IPS-NIHi7 (cell line): ENCODE measurements at regions not wholly inside any gene's neighbourhood (a gene's known extent, or its start where the extent isn't known, plus 50 kb on each side); places are given as distances from the start of the nearest gene placed in this dataset.

ENCODE experiments used
- DNase-seq: peaks from one replicate; pipeline ENCODE4 v3.0.0; 2012; ENCODE audit warnings: mixed read lengths; ENCODE audit errors: extremely low spot score

GRCh38 chr6:169339731-169340309, 86.2 kb upstream of the THBS2 start:
- DNase-seq, result no peak

DNA sequence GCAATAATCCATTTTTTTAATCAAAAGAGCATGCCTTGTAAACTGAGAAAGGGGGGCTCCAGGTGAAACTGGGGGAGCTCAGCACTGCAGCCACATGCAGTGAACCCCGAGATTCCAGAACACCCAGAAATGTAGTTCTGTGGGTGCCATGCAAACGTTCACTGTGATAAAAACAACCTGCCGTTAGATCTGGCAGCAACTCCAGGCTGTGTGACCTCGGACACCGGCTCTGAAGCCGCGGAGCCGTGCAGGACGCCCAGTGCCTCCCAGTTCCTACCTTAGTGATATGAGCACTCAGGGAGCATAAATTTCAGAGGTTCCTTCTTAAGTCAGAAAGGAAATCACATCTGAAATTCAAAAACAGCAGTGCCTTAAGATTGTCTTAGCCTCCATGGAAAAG, 85.4 kb upstream of the THBS2 start:
- no peak for DNase-seq

DNA sequence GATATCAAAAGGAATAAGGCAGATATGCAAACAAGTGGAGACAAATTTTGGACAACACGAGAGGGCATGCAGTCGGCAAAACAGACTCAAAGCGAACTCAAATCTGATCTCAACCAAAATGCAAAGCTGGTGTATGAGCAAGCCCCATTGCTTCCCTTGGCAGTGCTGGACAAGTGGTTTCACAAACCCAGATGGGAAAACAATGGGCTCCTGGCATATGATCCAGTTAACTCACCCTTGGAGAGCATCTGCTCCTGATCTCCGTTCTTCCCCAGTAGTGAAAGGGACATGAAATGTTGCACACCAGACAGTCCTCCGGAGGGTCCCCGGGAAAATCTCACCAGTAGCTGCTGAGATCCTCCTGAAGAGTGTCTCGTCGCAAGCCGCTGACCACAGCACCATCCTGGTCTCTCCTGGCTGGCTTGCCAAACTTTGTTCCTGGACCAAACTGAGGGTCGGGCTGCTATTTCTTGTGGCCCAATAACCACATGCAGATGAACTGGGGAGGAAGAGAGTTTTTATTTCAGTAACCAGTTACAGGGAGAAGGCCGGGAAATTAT, 84.3 kb upstream of the THBS2 start:
- DNase-seq, result no peak

- no peak for DNase-seq
These were observed 81.7 kb upstream of the THBS2 start for GRCh38 chr6:169335301-169335700.

DNA sequence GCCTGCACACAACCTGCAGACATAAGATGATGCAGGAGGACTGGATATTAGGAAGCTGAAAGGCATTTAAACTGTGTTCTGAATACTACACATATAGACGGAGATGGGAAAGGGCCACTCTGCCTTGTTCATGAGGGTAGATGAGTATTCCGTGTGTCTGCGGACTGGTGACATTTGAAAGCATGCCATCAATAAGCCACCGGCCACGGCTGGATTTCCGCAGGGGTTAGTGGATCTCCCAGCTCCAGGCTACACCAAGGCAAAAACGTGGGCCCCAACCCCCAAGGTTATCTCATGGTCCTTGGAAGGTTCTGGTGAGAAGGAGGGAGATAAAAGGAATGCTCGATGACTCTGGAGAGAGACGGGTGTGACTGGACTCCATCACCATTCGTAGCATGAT, 78.6 kb upstream of the THBS2 start:
- DNase-seq, result no peak

GRCh38 chr6:169328112-169328801, 74.6 kb upstream of the THBS2 start:
- no peak for DNase-seq

- peak; percentile 72 for DNase-seq
These were observed 72.6 kb upstream of the THBS2 start for GRCh38 chr6:169326067-169326799.

- DNase-seq, result no peak
These were observed 71.2 kb upstream of the THBS2 start for GRCh38 chr6:169324656-169325459.

DNA sequence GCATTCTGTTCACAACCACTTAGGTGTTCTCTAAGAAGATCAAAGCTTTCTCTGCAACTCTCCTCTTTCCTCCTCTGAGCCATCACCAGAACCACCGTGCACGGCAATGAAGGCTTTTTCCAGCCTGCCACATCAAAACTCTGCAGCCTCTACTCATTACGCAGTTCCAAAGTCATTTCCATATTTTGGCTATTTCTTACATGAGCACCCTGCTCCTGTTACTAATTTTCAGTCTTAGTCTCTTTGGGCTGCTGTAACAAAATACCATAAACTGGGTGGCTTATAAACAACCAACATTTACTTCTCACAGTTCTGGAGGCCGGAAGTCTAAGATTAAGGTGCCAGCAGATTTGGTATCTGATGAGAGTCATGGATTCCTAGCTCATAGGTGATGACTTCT, 70.4 kb upstream of the THBS2 start:
- no peak for DNase-seq

DNA sequence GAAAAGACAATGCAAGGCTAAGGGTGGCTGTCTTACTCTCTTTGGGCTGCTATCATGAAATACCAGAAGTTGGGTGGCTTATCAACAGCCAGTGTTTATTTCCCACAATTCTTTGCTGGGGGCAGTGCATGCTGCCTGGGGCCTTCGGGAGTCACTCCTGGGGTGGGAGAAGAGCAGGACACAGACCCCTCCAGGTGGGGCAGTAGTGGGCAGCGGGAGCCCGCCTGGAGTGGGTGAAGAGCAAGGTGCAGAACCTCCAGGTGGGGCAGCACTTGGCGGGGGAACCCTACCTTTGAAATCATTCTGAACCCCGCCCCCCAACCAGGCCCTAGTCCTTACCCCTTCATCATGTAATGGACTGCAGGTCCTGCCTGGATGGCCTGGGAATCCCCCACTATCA, 69.6 kb upstream of the THBS2 start:
- DNase-seq, result no peak

DNA sequence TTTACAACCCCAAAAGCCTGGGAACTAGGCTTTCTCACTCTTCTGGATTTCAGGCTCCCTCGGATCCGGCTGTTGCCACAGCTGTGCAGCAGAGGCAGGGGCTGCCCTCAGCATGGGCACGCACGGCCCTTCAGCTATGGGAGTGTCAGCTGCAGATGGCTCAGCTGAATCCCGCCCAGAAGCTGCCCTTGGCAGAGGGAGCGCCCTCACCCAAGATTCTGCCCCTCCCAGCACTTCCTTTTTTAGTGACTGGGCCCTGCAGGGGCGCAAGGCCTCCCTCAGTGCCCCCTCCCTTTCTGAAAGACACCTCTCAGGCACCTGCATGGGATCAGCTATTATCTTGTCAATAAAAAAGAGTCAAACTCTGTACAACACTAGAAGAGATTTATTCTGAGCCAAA, 67.9 kb upstream of the THBS2 start:
- no peak for DNase-seq

DNA sequence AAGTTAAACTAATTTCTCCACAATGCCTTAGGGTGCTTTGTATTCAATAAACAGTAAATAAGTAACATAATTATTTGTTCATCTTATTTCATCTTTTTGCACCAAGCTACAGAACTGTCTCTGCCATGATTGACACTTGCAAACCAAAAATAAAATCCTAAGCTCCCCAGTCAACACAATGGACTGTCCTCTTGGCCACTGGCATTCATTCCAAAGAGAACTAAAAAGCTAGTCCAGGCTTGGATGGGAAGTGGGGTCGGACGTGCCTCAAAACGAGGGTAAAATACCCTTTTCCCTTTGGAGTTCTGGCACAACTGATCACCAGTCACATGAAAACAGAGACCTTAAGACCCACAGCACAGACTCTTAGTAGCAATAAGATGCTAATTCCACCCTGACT, 66.4 kb upstream of the THBS2 start:
- no peak for DNase-seq

DNA sequence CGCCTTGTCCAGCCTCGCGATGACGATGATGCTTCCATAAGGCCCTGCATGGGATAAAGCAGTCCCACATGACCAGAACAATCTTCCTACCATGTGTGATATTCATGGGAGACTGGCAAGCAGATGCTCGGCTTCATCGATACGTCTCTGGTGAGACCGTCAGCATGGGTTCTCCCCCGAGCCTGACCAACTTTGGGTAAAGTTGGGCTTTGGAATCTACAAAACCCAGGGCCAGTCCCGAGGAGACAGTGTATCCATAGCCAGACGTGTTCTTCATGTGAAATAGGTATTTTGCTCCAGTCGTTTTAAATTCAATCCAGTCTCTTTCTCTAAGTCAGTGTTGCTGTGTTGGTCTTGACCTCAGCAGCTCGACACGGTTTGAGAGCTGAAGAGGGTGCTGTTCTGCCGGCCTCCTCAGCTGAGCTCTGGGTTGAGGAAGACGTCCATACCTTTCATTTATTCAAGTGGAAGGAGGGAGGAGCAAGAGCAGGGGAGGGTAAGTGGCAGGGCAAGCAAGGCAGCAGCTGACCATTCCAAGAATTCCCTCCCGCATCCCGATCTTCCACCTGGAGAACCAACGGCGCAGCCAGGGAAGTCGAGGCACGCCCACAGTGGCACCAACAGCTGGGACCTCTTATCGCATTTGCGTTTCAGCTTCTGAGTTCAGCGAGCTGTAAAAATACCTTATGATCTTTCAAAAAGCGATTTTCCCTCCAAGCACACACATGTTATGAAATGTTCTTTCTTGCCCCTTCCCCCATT, 64.0 kb upstream of the THBS2 start:
- no peak for DNase-seq

- no peak for DNase-seq
These were observed 63.0 kb upstream of the THBS2 start for GRCh38 chr6:169316651-169317050.

DNA sequence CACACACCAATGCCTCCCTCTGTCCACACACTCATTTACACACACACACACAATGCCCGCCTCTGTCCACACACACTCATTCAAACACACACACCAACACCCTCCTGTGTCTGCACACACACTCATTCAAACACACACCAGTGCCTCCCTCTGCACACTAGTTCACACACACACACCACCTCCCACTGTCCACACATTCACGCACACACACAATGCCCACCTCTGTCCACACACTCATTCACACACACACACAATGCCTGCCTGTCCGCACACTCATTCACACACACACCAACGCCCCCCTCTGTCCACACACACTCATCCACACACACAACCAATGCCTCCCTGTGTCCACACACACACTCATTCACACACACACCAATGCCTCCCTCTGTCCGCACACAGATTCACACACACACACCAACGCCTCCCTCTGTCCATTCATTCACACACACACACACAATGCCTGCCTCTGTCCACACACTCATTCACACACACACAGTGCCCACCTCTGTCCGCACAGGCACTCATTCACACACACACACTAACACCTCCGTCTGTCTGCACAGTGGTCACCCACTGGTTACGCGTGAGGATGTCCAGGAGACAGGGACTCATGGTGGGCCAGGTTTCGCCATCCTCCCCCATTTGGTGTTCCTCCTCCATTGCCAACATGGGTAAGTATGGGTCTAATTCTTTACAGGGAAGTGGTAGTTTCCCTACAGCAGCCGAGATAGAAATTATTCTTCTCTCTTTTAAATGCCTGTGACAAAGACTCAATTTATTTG, 62.4 kb upstream of the THBS2 start:
- DNase-seq, result no peak

GRCh38 chr6:169313347-169314010, 59.8 kb upstream of the THBS2 start:
- DNase-seq, result no peak

GRCh38 chr6:169312658-169313346, 59.2 kb upstream of the THBS2 start:
- DNase-seq, result no peak

- no peak for DNase-seq
These were observed 57.3 kb upstream of the THBS2 start for GRCh38 chr6:169310983-169311382.
